Activated naive CD4-positive, alpha-beta T cell treated with Interleukin-2 at 50 U/mL for 16 hours (primary cell): ENCODE measurements at regions not wholly inside any gene's neighbourhood (a gene's known extent, or its start where the extent isn't known, plus 50 kb on each side); places are given as distances from the start of the nearest gene placed in this dataset.
"Not testable (repeated sequence)": the region's sequence is repeated elsewhere in the genome, so short reads cannot be mapped to it uniquely, and the experiment has no call there.

Source experiments
- DNase-seq: peaks from one replicate; pipeline ENCODE4 v3.0.0-alpha.2; 2020

- no peak for DNase-seq
Observed at GRCh38 chr10:9357471-9357870, 1303.0 kb downstream of the GATA3 start.

DNA sequence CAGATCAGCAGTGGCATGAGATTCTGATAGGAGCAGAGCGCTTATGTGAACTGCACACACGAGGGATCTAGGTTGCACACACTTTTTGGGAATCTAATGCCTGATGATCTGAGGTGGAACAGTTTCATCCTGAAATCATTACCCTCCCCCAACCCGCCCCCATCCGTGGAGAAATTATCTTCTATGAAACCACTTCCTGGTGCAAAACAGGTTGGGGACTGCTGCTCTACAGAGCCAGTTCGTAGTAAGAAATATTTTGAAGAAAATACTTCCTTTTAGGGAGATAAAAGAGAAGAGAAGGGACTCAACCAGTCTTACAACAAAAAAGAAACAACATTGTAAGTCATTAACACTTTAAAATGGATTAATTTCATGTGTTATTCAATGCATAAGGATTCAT is 1308.2 kb downstream of the GATA3 start:
- DNase-seq, result no peak

- no peak for DNase-seq
Observed at GRCh38 chr10:9379183-9379582, 1324.7 kb downstream of the GATA3 start.

GRCh38 chr10:9381733-9382532 is 1327.4 kb downstream of the GATA3 start:
- DNase-seq, result no peak

DNA sequence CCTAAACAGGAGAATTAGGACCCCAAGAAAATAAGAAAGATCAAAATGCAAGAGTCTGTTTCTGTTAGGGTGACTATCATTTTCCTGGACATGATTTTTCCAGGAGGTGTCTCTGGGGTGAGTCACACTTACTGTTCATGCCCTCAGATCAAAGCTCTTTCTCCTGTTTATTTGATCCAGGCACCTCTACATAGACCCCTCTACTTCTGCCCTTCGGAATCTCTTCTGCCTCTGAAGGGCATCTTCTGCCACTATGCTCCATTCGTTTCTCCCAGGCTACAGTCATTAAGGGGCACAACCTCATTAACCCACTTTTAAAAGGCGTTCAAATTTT is 1328.0 kb downstream of the GATA3 start:
- DNase-seq, result no peak

DNA sequence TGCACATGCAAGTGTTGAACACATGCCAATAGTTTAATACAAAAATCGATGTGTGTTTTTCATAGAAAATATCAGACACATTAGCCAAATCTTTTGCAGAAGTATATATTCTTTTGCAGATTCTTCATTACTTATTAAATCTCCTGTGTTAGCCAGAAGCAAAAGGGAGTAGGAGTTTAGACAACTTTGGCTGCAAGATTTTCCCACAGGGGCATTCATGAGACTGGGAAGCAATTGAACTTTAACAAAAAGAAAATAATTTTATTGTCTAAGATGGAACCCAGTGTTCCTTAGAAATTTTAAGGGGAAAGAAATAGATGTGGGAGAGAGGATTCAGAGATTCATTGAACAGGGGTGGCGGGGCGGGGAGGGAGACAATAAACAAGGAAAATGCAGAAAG is 1336.0 kb downstream of the GATA3 start:
- DNase-seq, result no peak

DNA sequence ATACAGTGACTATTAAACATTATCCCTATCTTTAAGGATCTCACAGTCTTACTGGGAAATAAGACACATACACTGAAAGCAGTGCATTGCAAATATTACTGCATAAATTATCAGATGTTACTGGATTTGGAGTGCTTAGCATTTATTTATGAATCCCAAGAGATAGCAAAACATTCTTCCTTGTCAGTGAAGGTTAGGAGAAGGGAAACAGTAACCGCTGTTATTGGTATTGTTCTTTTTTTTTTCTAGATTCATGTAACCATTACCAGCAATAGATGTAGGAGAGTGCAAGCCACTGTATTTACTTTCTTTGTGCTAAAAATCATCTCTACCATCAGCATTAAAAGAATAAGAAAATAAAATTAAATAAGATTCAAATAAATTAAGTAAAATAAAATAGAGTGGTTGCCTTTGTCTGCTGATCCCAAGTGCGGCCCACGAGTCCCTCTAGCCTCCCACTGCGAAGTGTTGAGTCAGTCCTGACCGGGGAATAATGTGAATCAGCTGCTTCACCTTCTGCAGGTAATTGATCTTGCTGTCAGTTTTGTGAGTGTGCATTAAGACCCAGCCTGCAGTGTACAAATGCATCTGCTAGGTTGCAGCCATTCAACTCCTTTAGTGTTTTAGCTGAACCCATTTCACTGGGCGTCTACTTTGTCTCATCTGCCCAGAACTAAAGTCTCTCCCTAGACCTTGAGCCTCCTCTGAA is 1344.9 kb downstream of the GATA3 start:
- DNase-seq, result no peak

DNA sequence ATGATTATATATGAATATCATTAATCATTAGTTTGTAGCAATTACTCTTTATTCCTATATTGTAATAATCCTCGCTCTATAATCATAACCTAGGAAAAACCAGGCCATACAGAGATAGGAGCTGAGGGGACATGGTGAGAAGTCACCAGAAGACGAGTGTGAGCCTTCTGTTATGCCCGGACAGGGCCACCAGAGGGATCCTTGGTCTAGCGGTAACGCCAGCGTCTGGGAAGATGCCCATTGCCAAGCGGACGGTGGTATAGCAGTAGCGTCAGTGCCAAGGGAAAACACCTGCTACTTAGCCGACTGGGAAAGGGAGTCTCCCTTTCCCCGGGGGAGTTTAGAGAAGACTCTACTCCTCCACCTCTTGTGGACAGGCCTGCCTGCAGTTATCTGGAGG is 1347.6 kb downstream of the GATA3 start:
- DNase-seq, result not testable (repeated sequence)

DNA sequence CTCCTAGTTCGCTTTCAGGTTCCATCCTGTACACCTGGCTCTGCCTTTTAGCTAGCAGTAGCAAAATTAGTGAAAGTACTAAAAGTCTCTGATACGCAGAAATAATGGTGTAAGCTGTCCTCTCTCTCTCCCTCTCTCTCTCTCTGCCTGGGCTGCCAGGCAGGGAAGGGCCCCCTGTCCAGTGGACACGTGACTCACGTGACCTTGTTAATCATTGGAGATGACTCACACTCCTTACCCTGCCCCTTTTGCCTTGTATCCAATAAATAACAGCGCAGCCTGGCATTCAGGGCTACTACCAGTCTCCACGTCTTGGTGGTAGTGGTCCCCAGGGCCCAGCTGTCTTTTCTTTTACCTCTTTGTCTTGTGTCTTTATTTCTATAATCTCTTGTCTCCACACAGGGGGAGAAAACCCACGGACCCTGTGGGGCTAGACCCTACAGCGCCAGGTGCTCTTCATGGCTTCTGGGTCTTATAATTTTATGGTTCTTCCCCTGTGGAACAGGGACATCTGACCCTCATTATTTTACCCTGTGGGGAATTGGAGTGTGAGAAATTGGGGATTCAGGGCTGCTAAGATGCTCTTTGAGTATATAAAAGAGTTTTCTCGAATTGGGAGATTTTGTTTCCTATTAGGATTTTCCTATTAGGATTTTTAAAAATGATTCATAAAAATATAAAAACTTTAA is 1348.2 kb downstream of the GATA3 start:
- DNase-seq, result not testable (repeated sequence)

GRCh38 chr10:9407201-9407600 is 1352.7 kb downstream of the GATA3 start:
- not testable (repeated sequence) for DNase-seq

- no peak for DNase-seq
Observed at GRCh38 chr10:9416331-9416730, 1361.8 kb downstream of the GATA3 start.

DNA sequence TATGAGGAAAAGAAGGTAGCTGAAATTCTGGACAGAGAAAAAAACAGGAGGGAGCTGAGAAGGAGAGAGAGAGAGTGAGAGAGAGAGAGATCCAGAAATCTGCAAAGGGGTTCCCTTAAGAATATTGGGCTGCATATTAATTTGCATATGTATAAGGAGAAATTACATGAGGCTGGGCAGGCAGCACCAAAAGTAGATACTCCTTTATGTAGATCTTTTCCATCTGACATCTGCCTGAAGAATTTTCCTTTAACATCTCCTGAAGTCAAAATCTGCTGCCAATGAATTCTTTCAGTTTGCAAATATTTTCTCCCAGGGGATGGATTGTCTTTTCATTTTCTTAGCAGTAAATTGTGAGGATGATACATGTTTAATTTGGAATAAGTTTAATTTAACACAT is 1365.3 kb downstream of the GATA3 start:
- no peak for DNase-seq

DNA sequence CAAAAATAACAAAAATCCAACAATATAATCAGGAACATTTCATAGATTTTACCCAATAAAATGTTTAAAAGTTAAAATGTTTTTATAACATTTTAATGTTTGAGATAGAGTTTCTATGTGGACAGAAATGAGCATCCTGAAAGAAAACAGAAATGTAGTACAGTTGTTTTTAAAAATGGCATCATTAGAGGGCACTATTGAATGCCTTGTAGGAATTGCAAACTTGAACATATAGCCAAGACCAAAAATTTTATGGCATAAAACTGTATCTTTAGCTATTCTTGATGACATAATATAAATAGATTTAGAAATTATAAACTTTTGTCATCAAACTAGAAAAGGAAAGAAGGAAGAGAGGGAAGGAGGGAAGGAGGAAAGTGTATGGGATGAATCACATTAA is 1372.7 kb downstream of the GATA3 start:
- DNase-seq, result no peak

DNA sequence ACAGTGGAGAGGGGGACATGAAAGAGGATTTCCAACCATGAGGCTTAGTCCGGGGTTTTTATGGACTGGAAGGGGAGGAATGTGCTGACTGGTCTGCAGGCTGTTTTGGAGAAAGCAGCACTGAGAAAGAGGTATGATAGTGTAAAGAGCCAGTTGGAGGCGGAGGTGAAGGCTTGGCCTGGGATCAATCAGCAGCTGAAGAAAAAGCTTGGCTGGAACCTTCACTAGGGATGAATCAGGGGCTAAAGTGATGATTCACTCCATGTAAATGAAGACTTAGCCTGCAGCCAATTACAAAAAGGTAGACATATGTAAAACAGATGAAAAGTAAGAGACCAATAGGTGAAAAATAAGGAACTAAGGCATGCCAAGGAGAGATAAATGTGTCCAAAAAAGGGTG is 1382.6 kb downstream of the GATA3 start:
- no peak for DNase-seq

GRCh38 chr10:9443758-9444157 is 1389.3 kb downstream of the GATA3 start:
- no peak for DNase-seq

GRCh38 chr10:9449530-9449929 is 1395.0 kb downstream of the GATA3 start:
- no peak for DNase-seq

- no peak for DNase-seq
Observed at GRCh38 chr10:9450801-9451200, 1396.3 kb downstream of the GATA3 start.

- no peak for DNase-seq
Observed at GRCh38 chr10:9451211-9451773, 1396.8 kb downstream of the GATA3 start.

DNA sequence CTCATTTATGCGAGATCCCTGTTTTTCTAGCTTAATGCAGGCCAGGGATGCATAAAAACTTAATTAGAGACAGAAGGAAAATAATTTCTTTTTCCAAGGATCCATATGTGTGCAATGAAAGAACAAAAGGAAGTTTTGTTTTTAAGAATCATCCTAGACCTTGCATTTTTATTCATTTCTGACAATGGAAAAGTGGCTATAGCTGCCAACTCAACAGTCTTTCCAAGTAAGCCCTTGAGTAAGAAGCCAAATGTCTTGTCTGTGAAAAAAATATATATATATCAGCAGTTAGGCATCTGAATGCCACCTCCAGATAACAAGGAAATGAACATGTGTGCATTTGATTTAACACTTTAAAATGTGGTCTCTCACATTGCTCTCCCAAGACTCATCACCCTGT is 1397.6 kb downstream of the GATA3 start:
- no peak for DNase-seq

DNA sequence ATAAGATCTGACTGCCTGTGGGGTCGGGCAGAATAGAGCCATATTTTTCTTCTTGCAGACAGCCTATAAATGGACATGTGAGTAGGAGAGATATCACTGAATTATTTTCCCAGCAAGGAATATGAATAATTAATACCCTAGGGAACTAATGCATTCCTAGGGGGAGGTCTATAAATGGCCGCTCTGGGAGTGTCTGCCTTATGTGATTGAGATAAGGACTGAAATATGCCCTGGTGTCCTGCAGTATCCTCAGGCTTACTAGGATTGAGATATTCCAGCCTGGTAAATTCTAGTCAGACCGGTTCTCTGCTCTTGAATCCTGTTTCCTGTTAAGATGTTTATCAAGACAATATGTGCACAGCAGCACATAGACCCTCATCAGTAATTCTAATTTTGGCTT is 1399.4 kb downstream of the GATA3 start:
- not testable (repeated sequence) for DNase-seq

DNA sequence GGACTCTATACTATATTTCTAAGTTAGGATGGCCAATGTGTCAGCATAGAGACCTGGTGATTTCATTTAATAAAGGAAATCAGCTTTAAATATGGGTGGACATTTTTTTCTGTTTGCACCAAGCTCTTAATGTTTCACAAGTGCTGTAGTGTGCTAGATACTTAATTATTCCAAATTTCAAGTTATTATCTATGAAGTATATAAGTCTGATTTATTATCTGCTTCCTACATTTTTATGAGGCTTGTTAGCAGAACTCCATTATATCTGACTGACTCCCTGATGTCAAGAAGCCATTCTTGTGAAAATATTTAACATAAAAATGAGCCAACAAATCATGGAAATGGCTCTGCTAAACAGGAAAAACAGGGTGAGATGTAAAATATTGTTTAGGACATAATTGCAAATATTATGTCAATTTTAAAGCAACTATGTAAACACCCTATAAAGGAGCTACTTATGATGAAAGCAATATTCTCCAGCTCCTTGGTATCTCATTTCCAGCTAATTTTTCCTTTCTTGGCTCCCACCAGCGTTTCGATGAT is 1415.2 kb downstream of the GATA3 start:
- DNase-seq, result no peak

DNA sequence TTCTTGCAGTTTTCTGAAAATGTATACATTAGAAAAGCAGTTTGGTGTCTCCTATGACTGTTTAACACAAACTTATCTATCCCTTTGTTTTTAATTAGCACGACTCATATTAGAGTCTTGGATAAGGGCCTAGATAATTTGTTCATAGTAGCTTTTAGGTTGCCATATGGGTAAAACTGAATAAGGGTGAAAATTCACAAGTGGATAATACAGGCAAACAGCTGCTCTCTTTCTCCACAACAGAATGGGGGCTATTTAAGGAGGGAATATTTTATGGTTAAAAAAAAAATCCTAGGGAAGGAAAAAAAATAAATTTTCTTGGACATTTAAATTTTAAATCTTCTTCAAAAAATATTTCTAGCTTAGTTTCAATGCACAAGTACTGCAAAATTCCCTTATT is 1416.1 kb downstream of the GATA3 start:
- no peak for DNase-seq

- no peak for DNase-seq
Observed at GRCh38 chr10:9501944-9502343, 1447.5 kb downstream of the GATA3 start.
